SK-N-SH treated with all-trans-retinoic acid at 6 μM for 48 hours (cell line): ENCODE measurements at regions not wholly inside any gene's neighbourhood (a gene's known extent, or its start where the extent isn't known, plus 50 kb on each side); places are given as distances from the start of the nearest gene placed in this dataset.

Source experiments
- TCF4 ChIP-seq: fragments of 250-450 bp; sonication (Bioruptor Pico); IDR thresholded peaks from 2 replicates; pipeline ENCODE4 v1.8.0; 2021; ENCODE audit warnings: mild to moderate bottlenecking, moderate library complexity, borderline replicate concordance
- TF ChIP-seq, protein P1 (sequence below): fragments of 250-450 bp; sonication (Bioruptor Pico); IDR thresholded peaks from 2 replicates; pipeline ENCODE4 v1.5.1; 2021; ENCODE audit warnings: mild to moderate bottlenecking, moderate library complexity
- TF ChIP-seq, protein P2 (sequence below): fragments of 250-450 bp; sonication (Bioruptor Pico); IDR thresholded peaks from 2 replicates; pipeline ENCODE4 v1.8.0; 2020; ENCODE audit warnings: mild to moderate bottlenecking, moderate library complexity, borderline replicate concordance

DNA sequence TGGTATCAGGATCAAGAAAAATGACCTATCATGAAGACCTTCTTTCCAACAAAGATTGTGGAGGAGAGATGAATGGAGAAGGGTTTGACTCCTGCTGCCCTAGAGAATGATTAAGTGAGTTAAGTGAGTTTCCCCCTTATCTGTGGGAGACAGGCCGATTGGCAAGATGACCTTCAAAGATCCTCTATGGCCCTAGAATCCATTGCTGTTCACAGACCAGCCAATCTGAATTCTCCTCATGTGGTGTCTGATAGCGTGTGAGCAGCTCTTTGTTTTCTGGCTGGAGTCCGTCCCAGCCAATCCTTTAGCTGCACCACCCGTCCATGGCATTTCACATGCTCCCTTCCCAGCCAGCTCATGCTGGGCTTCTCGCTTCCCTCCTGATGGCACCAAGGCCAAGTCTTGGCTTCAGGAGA is 79.4 kb downstream of the MARCHF4 start:
- TF ChIP-seq, protein P1, sequence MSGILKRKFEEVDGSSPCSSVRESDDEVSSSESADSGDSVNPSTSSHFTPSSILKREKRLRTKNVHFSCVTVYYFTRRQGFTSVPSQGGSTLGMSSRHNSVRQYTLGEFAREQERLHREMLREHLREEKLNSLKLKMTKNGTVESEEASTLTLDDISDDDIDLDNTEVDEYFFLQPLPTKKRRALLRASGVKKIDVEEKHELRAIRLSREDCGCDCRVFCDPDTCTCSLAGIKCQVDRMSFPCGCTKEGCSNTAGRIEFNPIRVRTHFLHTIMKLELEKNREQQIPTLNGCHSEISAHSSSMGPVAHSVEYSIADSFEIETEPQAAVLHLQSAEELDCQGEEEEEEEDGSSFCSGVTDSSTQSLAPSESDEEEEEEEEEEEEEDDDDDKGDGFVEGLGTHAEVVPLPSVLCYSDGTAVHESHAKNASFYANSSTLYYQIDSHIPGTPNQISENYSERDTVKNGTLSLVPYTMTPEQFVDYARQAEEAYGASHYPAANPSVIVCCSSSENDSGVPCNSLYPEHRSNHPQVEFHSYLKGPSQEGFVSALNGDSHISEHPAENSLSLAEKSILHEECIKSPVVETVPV (CRISPR knock-in tag), result no peak
- TF ChIP-seq, protein P2, sequence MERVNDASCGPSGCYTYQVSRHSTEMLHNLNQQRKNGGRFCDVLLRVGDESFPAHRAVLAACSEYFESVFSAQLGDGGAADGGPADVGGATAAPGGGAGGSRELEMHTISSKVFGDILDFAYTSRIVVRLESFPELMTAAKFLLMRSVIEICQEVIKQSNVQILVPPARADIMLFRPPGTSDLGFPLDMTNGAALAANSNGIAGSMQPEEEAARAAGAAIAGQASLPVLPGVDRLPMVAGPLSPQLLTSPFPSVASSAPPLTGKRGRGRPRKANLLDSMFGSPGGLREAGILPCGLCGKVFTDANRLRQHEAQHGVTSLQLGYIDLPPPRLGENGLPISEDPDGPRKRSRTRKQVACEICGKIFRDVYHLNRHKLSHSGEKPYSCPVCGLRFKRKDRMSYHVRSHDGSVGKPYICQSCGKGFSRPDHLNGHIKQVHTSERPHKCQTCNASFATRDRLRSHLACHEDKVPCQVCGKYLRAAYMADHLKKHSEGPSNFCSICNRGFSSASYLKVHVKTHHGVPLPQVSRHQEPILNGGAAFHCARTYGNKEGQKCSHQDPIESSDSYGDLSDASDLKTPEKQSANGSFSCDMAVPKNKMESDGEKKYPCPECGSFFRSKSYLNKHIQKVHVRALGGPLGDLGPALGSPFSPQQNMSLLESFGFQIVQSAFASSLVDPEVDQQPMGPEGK (CRISPR knock-in tag), result no peak
- no peak for TF ChIP-seq TCF4
